ENCODE measurements at regions not wholly inside any gene's neighbourhood (a gene's known extent, or its start where the extent isn't known, plus 50 kb on each side); places are given as distances from the start of the nearest gene placed in this dataset.
"Not testable (repeated sequence)": the region's sequence is repeated elsewhere in the genome, so short reads cannot be mapped to it uniquely, and the experiment has no call there.

GRCh38 chr7:13631207-13632049 is 358.0 kb downstream of the ETV1 start:
- DNase-seq, result not testable (repeated sequence)

GRCh38 chr7:13633857-13634256 is 355.6 kb downstream of the ETV1 start:
- DNase-seq, result no peak

- no peak for DNase-seq
Observed at GRCh38 chr7:13639396-13639795, 350.1 kb downstream of the ETV1 start.

GRCh38 chr7:13641714-13642113 is 347.8 kb downstream of the ETV1 start:
- DNase-seq, result no peak

- no peak for DNase-seq
Observed at GRCh38 chr7:13651167-13651566, 338.3 kb downstream of the ETV1 start.

- no peak for DNase-seq
Observed at GRCh38 chr7:13656330-13656729, 333.1 kb downstream of the ETV1 start.

GRCh38 chr7:13673290-13673689 is 316.2 kb downstream of the ETV1 start:
- DNase-seq, result no peak

- no peak for DNase-seq
Observed at GRCh38 chr7:13682626-13683025, 306.8 kb downstream of the ETV1 start.

- DNase-seq, result no peak
Observed at GRCh38 chr7:13687500-13687899, 302.0 kb downstream of the ETV1 start.

GRCh38 chr7:13692548-13692947 is 296.9 kb downstream of the ETV1 start:
- DNase-seq, result no peak

GRCh38 chr7:13702251-13702650 is 287.2 kb downstream of the ETV1 start:
- DNase-seq, result no peak

GRCh38 chr7:13708670-13709069 is 280.8 kb downstream of the ETV1 start:
- no peak for DNase-seq

- no peak for DNase-seq
Observed at GRCh38 chr7:13713092-13713491, 276.4 kb downstream of the ETV1 start.

GRCh38 chr7:13715534-13715933 is 273.9 kb downstream of the ETV1 start:
- no peak for DNase-seq

- no peak for DNase-seq
Observed at GRCh38 chr7:13717031-13717430, 272.4 kb downstream of the ETV1 start.

GRCh38 chr7:13724191-13724976 is 265.1 kb downstream of the ETV1 start:
- DNase-seq, result no peak

GRCh38 chr7:13724977-13725566 is 264.4 kb downstream of the ETV1 start:
- no peak for DNase-seq

- no peak for DNase-seq
Observed at GRCh38 chr7:13725591-13725990, 263.9 kb downstream of the ETV1 start.

GRCh38 chr7:13727279-13727678 is 262.2 kb downstream of the ETV1 start:
- no peak for DNase-seq

- no peak for DNase-seq
Observed at GRCh38 chr7:13727751-13728150, 261.7 kb downstream of the ETV1 start.

- not testable (repeated sequence) for DNase-seq
Observed at GRCh38 chr7:13728430-13728829, 261.0 kb downstream of the ETV1 start.

- DNase-seq, result no peak
Observed at GRCh38 chr7:13731643-13732042, 257.8 kb downstream of the ETV1 start.

GRCh38 chr7:13737563-13737962 is 251.9 kb downstream of the ETV1 start:
- no peak for DNase-seq

GRCh38 chr7:13742126-13742525 is 247.3 kb downstream of the ETV1 start:
- no peak for DNase-seq
